GM19035 (cell line): ENCODE measurements at regions not wholly inside any gene's neighbourhood (a gene's known extent, or its start where the extent isn't known, plus 50 kb on each side); places are given as distances from the start of the nearest gene placed in this dataset.

Experiments used
- ATAC-seq: cut with Tn5 transposase; IDR thresholded peaks from one replicate; pipeline ENCODE4 v1.9.1; 2021; ENCODE audit not compliant: unreplicated experiment

DNA sequence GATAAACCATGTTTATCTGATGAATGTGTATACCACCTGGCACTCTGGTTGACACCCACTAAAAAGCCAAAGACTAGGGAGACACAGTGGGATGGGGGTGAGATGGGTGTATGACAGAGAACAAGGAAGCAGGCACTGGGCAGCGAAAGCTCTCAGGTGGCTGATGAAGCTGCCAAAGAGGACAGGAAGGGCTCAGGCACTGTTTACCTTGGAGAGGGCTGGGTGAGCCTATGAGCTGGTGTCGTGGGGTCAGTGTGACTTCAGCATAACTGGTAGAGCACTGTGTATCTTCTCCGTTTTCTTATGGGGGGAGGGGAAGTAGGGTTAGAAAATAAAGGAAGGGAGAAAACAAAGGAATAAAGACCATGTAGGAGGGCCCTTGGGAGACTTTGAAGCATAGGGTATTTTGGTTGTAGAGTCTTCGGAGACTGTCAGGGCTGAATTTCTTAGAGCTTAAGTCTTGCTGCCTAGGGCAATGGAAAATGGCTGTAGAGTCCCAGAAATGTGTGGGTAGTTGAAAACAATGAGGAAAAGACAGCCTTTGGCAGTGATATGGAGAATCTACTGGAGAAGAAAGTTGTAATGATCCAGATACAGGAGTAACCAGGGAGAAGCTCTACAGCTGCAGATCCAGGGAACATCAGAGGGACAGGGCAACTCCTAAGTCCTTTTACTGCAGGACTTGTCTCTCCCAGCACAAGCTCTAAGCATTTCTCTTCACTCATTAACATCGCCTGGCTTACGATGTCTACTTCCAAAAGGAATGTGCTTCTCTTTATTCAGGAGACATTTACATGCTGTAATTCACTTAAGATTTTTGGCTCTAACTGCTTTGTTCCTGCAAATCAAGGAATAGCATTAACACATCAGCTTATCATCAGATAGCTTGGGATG lies 120.0 kb downstream of the AQP4 start:
- no peak for ATAC-seq

DNA sequence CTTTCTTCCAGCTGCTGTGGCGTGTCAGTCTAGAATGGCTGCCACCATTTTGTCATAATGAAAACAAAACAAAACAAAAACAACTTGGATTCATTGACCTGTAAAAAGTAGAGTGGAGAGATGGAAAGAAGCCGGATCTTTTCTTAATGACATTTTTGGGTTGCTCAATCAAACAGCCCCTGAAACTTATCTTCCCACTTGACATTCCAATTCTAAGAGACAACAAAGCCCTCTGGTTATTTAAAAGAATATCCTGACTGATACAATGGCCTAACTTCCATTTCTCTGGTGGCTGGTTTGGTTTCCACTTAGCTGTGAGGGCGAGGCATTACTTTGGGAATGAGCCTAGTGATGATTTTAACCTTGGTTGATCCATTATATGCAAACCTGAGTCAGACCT lies 123.7 kb downstream of the AQP4 start:
- no peak for ATAC-seq

DNA sequence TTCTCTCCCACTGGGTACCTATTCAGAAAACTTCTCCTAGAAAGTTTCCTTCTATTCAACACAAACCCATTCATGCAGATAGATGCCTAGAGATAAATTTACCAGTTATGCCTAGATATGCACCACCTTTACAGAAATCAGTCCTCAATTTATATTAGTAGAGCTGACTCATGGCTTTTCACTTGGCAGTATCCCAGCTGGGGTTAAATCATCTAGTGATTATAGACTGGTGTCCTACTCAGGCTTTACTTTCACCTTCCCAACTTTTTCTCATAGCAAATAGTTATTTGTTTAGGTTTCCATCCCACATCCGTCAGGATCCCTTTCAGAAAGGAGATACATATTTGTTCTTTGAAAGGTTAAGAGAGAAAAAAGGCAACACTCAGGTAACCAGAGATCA lies 124.5 kb downstream of the AQP4 start:
- no peak for ATAC-seq

DNA sequence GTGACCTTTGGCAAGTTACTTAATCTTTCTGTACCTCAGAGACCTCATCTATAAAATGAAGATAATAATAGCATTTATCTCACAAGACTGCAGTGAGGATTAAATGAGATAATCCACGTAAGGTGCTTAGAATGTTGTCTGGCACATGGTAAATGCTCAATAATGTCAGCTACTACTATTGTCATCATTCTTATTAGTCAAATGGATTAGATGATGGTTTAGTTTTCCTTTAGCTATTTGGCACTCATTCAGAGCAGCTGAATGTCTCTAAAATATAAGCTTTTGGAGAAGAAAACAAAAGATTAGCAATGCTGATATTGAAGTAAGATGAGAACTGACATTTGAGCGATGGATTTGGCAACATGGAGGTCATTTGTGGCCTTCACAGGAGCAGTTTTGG lies 125.1 kb downstream of the AQP4 start:
- no peak for ATAC-seq

DNA sequence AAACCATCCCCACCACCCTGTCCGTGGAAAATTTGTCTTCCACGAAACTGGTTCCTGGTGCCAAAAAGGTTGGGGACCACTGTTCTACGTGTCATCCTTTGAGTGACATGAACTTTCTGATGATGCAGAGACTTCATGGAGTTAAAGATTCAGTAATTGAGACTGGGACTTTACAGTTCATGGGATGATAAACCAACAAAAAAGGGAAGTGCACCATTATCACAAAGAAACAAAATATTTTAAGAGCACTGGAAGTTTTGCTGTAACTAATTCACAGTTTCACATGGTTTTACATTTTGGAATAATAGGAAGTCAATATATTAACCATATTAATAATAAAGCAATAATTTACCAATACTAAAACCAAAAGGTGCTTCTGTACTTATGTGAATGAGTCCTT lies 126.8 kb downstream of the AQP4 start:
- no peak for ATAC-seq

DNA sequence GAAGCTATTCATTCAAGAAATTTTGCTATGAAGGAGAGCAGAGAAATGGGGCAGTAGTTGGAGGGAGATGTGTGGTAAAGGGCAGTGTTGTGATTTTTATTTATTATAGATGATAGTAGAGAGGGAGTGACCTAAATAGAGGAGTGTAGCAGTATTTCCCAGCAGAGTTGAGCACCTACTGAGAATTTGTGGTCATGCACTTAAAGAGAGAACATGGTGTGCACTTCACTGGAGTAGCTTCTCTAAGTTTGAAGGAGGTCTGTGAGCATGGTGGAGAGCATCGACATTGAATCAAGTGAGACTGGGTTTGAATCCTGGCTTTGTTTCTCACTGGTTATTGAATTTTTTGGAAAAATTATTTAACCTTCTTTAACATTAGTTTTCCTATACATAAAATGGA lies 129.2 kb downstream of the AQP4 start:
- no peak for ATAC-seq

DNA sequence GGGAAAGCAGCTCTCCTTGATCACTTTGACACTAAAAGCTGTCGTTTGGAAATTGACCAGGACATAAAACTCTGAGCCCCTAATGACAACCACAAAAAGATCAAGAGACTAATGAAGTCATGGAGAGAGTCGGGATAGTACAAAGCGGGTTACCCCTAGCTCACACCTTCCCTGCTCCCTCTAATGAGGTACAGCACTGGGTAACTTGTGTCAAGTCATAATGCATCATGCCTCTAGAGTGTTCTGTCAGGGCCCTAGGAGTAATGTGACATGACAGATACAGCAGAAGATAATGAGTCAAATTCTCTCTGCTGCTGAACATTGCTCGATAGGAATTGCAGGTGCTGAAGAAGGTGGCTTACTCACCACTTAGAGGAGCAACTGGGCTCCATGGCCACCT lies 130.7 kb downstream of the AQP4 start:
- no peak for ATAC-seq

DNA sequence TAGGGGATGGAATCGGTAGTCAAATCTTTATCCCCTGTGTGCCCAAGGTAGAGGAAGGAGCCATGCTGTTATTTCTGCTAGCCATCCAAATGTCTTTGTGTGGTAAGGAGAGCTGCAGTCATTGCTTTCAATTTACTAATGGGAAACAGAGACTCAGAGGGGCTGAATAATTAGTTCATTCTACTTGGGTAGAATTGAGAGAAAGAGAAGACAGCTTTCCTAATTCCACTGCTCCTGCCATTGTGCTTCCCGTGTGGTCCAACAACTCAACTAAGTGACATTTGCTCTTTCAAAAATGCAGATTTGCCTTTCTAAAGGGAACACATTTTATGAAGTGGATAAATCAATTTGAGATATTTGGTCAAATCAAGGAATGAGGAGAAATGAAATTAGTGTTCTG lies 136.1 kb downstream of the AQP4 start:
- ATAC-seq, result no peak

DNA sequence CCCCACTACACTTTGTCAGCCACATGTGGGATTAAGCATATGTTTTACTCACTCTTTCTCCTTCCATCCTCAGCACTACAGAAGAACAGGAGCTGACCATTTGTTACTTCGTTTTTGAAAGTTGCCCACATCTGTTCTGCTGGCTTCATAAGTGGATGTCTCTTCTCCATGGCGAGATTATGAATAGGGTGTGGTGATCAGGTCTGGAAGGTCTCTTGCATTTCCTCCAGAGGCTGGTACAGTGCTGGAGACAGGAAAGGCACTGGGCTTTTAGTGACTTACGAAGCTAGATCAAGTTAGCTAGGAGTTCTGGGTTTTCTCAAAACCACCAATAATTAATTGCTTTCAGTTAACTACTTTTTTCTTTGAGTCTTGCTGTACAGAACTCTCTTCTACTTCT lies 136.5 kb downstream of the AQP4 start:
- ATAC-seq, result no peak

DNA sequence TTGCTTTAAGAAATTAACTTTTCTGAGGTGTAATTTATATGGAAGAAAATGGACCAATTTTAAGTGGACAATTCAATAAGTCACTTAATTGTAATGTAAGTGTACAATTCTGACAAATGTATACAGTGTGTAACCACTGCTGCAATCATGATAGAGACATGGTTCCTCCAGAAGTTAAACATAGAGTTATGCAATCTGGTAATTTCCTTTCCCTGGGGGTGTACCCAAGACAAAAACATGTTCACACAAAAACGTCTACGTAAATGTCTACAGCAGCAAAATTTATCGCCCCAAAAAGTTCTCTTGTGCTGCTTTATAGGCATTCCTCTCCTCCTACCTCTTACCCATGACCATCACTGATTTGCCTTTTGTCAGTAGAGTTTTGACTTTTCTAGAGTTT lies 141.5 kb downstream of the AQP4 start:
- ATAC-seq, result no peak

DNA sequence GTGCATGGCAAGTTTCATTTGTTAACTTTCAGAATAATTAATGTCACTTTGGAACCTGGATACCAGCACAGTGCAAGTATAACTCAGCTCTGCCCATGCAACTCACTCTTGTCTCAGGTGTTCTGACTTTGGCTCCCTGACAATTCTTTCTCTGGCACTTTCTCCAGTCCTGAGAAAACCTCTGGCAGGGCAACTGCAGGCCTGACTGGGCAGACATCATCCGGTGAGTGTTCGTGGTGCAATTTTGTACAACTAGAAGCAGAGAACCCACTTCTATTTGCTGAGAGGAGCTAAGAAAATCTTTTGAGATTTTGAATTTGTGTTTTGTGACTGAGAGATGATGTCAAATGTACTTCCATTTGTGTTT lies 143.0 kb downstream of the AQP4 start:
- ATAC-seq, result no peak

DNA sequence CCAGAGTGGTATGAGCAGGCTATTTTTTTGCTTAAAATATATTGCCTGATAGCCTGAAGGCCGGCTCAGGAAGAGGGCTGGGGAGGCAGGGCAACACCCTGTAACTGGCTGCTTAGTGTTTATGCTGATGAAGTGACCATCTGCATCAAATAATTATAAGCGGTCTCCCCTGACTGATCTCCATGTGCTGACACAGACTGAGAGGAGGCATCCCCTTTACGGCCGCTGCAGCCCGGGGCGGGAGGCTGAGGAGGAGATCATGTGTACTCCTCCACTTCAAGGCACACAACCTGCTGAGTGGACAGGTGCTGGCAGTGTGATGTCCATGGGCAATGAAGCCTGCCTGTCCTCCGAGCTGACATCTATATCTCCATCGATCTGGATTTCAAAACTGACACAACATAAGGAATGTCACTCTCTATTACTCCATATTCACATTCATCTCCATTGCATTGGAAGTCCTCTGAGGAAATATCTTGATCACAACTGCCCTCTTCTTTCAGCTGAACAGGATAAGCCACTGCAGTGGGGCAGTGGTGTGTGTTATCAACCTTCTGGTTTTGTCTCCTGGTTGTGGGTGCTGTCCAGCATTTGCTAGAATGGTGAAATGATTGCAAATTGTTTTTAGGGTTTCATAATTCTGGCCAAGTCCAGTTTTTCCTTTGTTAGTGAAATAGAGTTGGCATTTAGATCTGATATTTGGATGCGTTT lies 143.5 kb downstream of the AQP4 start:
- ATAC-seq, result no peak

DNA sequence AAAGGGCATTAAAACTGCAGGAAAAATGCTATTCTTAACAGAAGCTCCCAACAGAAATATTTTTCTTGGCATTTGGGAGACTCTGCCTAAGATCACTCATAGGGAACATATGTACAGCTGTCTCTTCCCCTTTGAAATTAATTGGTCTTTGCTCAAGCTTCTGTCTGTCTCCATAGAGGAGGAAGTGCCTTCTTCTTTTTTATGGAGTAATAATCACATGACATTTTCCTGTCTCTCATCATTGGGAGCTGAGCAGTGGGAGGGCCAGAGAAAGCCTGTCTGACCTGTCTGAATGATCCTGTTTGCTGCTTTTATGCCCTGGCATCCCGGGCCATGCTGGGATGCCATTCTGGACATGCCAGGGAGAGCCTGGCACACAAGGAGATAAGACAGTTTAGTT lies 145.6 kb downstream of the AQP4 start:
- ATAC-seq, result no peak

DNA sequence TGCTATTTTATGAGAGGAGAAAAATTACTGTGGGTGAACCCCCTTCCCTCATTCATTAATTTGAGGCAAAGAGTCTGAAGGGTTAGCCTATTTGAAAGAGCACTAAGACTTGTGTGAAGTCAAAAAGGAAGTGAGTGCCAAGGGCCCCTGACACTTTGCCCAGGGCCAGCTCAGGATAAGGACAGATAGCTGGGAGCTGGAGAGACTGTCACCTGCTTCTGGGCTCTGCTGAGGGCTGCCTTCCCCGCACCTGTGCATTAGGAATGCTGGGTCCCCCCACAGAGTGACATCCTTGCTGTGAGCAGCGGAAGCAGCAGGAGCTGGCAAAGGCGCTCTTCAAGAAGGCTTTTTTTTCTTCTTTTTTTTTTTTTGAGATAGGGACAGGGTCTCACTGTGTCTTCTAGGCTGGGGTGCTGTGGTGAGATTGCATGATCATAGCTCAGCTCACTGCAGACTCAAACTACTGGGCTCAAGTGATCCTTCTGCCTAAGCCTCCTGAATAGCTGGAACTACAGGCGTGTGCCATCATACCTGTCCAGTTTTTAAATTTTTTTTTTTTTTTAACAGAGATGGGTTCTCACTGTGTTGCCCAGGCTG lies 148.3 kb downstream of the AQP4 start:
- no peak for ATAC-seq

DNA sequence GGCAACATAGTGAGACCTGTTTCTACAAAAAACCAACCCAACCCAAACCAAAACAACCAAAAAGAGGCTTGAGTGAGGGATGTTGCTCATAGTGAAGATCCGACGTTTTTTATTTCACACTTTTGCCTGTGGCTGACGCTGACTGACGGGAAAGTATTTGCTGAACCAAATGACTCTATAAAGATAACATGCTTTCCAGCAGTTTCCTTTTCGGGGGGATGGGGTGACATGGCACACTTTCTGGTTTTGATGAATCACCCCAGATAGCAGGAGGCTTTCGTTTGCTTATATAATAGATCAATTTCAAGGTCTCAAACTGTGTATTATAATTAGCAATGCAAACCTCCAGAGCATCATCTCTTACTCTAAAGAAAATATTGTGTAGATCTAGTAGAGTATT lies 150.8 kb downstream of the AQP4 start:
- no peak for ATAC-seq

DNA sequence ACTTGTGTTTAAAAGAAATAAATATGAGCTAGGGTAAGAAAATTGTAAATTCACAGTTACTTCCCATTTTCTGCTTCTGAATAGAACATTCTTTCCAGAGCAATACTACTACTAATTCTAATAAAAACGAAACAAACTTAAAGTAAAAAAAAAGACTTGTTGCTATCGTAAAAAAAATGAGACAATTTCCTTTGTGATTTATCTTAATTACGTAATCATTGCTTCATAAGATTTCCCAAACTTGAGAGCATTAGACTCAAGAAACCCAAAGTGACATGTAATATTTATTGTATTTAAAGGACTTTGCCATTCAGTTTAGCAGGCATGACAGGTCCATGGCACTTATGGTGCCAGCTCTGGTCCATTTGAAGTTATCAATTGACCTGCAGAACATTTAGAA lies 153.8 kb downstream of the AQP4 start:
- ATAC-seq, result no peak

DNA sequence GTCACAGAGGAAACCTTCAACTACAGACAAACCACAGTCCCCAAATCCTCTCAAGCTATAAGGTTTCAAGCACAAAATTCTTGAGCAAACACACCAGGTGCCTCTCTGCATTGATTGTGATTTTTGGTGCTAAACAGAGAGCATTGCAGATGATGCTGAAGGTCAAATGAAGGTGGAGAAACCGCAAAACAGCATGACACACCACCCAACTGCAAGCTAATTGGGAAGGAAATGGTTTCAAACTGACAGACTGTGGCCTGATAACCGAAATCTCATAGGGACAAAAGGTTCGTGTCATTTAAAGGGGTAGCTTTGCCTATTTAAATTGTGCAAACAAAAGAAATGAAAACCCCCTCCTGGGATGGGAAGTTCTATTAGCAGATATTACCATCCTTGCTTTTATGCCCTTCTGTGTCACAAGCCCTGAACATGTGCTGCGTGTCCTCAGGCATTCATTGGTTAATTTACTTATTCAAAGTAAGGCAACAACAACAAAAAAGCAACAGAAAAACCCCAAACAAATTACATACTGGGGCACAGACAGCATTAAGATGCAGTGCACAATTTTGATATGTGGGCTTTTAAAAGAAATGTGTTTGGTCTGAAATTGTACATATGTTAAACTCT lies 154.9 kb downstream of the AQP4 start:
- peak; percentile 87 for ATAC-seq

DNA sequence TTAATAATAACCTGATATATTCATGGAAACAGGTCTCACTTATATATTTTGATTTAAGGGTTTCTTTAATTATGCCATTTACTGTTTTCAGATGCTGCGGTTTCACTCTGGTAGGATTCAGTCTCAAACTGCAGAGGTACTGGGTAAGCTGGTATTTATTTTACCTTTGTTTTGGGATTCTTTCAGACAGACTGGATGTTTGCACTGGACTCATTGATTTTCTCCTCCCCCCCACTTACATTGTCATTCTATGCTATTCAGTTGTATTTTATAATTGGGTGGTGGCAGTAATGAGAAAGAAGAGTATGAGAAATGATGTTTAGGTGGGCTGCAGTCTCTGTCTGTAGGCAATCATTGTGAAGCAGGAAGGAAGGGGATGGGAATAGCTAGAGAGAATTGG lies 155.6 kb downstream of the AQP4 start:
- ATAC-seq, result no peak

DNA sequence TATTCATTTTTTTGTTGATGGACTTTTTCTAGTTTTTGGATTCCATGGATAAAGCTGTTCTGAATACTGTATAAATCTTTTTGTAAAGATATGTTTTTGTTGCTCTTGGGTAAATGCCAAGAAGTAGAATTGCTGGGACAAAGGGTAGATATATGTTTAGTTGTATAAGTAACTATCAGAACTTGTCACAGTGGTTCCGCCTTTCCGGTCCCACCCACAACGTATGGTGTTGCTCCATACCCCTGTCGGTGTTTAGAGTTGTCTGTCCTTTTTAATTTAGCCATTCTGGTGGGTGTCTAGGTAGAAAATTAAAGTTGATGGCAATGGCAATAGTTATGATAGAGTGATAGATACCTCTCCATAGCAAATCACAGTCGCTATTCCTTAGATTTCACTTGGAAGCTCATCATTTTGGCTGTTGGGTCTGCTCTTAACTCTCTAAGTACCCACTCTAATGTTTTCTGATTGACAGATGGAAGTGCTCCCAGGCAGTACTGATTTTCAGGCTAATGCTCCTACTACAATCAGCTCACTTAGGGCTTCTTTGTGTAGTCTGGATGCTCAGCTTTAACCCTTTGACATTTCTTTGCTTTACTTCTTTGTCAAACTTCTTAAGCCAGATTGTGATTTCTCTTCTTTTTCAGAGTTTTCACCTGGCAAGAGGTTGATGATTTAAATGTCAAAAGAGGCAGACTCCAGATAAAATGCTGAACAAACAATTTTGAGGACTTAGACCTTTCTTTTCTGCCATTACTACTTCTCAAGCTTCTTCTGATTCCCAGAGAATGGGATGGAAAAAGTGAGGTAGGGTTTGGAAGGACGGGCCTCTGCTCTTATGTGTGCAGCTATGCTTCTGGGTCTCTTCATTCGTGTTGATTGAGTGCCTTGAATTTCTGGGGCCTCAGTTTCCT lies 156.4 kb downstream of the AQP4 start:
- ATAC-seq, result no peak

DNA sequence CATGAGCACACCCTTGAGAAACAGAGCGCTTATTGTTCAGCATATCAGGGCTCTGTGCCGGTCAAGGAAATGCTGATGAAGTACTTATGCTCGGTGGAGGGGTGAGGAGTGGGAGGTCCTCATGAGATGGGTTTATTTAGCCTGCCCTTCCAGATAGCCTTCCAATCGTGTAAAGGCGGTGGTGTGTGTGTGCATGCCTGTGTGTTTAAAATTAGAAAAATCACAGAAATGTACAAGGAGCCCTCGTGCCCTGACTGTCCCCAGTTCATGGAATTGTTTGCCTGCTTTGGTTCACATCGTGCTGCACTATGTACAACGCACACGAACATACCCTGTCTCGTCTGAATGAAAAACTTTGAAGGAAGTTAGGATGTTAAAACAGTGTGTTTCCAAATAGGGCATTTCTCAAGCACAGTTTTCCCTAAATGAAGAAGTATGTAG lies 158.6 kb downstream of the AQP4 start:
- ATAC-seq, result no peak

DNA sequence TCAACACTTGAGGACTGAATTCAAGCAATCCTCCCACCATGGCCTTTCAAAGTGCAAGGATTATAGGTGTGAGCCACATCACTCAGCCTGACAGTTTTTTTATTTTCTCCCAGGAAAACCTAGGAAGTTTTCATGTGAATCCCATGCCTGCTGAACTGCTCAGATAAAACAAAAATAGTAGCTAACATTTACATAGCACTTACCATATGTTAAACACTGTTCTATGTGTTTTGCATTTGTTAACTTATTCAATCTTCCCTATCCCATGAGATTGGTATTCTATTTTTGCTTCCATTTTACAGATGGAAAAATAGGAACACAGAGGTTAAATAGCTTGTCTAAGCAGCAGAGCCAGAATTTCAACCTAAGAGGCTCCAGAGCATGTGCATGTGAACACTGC lies 157.4 kb upstream of the KCTD1 start:
- no peak for ATAC-seq
